MM.1S (cell line): ENCODE measurements at regions not wholly inside any gene's neighbourhood (a gene's known extent, or its start where the extent isn't known, plus 50 kb on each side); places are given as distances from the start of the nearest gene placed in this dataset.

Source experiments
- DNase-seq: peaks from one replicate; pipeline ENCODE4 v3.0.0-alpha.2; 2015
- H2AFZ ChIP-seq: fragments of 300-600 bp; sonication (generic); 2 replicates; pipeline ENCODE4 v1.6.0; 2016; ENCODE audit warnings: antibody characterized with exemption, low read length
- H3F3A ChIP-seq: fragments of 300-600 bp; sonication (generic); 2 replicates; pipeline ENCODE4 v1.6.1; 2016; ENCODE audit warnings: mild to moderate bottlenecking, antibody characterized with exemption, low read length, moderate library complexity, mixed read lengths; ENCODE audit not compliant: insufficient read depth
- H3K27ac ChIP-seq: fragments of 300-600 bp; sonication (generic); 2 replicates; pipeline ENCODE4 v1.5.1; 2016; ENCODE audit warnings: mild to moderate bottlenecking, low read length
- H3K27me3 ChIP-seq: fragments of 300-600 bp; sonication (generic); replicated peaks from 2 replicates; pipeline ENCODE4 v1.6.0; 2016; ENCODE audit warnings: low read length; ENCODE audit not compliant: insufficient read depth
- H3K36me3 ChIP-seq: fragments of 300-600 bp; sonication (generic); replicated peaks from 2 replicates; pipeline ENCODE4 v1.6.1; 2016; ENCODE audit warnings: mild to moderate bottlenecking, low read length, mixed read lengths; ENCODE audit not compliant: insufficient read depth
- H3K4me1 ChIP-seq: fragments of 300-600 bp; sonication (generic); 2 replicates; pipeline ENCODE4 v1.6.1; 2016; ENCODE audit warnings: low read length, mixed read lengths
- H3K4me2 ChIP-seq: fragments of 300-600 bp; sonication (generic); 2 replicates; pipeline ENCODE4 v1.6.0; 2016; ENCODE audit warnings: low read depth, low read length
- H3K4me3 ChIP-seq: fragments of 300-600 bp; sonication (generic); 2 replicates; pipeline ENCODE4 v1.5.1; 2016; ENCODE audit warnings: low read length, mixed read lengths
- H3K79me2 ChIP-seq: fragments of 300-600 bp; sonication (generic); 2 replicates; pipeline ENCODE4 v1.6.1; 2016; ENCODE audit warnings: mixed run types, low read length, mixed read lengths
- H3K9ac ChIP-seq: fragments of 300-600 bp; sonication (generic); 2 replicates; pipeline ENCODE4 v1.6.1; 2016; ENCODE audit warnings: low read length, mixed read lengths
- H3K9me2 ChIP-seq: fragments of 300-600 bp; sonication (generic); replicated peaks from 2 replicates; pipeline ENCODE4 v1.6.1; 2016; ENCODE audit warnings: mild to moderate bottlenecking, low read length, mixed read lengths; ENCODE audit not compliant: insufficient read depth
- H3K9me3 ChIP-seq: fragments of 300-600 bp; sonication (generic); replicated peaks from 2 replicates; pipeline ENCODE4 v1.6.1; 2016; ENCODE audit warnings: mild to moderate bottlenecking, low read length, mixed read lengths; ENCODE audit not compliant: insufficient read depth
- H4K20me1 ChIP-seq: fragments of 300-600 bp; sonication (generic); 2 replicates; pipeline ENCODE4 v1.6.1; 2016; ENCODE audit warnings: mild to moderate bottlenecking, low read length, moderate library complexity, mixed read lengths; ENCODE audit not compliant: insufficient read depth
- CTCF ChIP-seq: fragments of 300-600 bp; sonication (generic); IDR thresholded peaks from 2 replicates; pipeline ENCODE4 v1.5.1; 2016; ENCODE audit warnings: antibody characterized with exemption, low read length, mixed read lengths
- EZH2 ChIP-seq: fragments of 300-600 bp; sonication (generic); optimal IDR thresholded peaks from 2 replicates; pipeline ENCODE3; 2017; ENCODE audit warnings: low read depth, mild to moderate bottlenecking, antibody characterized with exemption, low read length, mixed read lengths
- EZH2phosphoT487 ChIP-seq: fragments of 300-600 bp; sonication (generic); IDR thresholded peaks from 2 replicates; pipeline ENCODE4 v1.6.1; 2018; ENCODE audit warnings: antibody characterized with exemption, low read length

GRCh38 chr5:147015405-147015804 is 136.8 kb upstream of the PPP2R2B start:
- Histone ChIP-seq H3F3A (no peaks in the 10 kb centered on the region), H3K27ac (no peak overlapping the region), H3K4me2 (no peak overlapping the region), H3K9me2 (no peaks in the 10 kb centered on the region), H4K20me1 (no peaks in the 10 kb centered on the region), H3K4me1 (no peaks in the 10 kb centered on the region), H3K9me3 (no peaks in the 10 kb centered on the region), H3K4me3 (no peak overlapping the region), H3K9ac (no peak overlapping the region), H2AFZ (no peak overlapping the region), H3K36me3 (no peaks in the 10 kb centered on the region), H3K27me3 (no peaks in the 10 kb centered on the region), H3K79me2 (no peaks in the 10 kb centered on the region)
- TF ChIP-seq EZH2phosphoT487 (no peak), EZH2 (no peak), CTCF (no peak)
- no peak for DNase-seq

GRCh38 chr5:147017191-147017590 is 138.6 kb upstream of the PPP2R2B start:
- H3K4me3 ChIP-seq, result no peak overlapping the region
- H3K9me3 ChIP-seq, result no peaks in the 10 kb centered on the region
- H3K36me3 ChIP-seq, result no peaks in the 10 kb centered on the region
- H3K4me2 ChIP-seq, result no peak overlapping the region
- no peak overlapping the region for H3K9ac ChIP-seq
- no peak overlapping the region for H3K27ac ChIP-seq
- H3K79me2 ChIP-seq, result no peaks in the 10 kb centered on the region
- H3F3A ChIP-seq, result no peaks in the 10 kb centered on the region
- no peaks in the 10 kb centered on the region for H4K20me1 ChIP-seq
- H3K4me1 ChIP-seq, result no peaks in the 10 kb centered on the region
- H2AFZ ChIP-seq, result no peak overlapping the region
- no peaks in the 10 kb centered on the region for H3K27me3 ChIP-seq
- no peaks in the 10 kb centered on the region for H3K9me2 ChIP-seq
- DNase-seq, result no peak
- TF ChIP-seq EZH2phosphoT487 (no peak), CTCF (no peak), EZH2 (no peak)

- Histone ChIP-seq H3F3A (no peaks in the 10 kb centered on the region), H2AFZ (no peak overlapping the region), H4K20me1 (no peaks in the 10 kb centered on the region), H3K36me3 (no peaks in the 10 kb centered on the region), H3K9me2 (no peaks in the 10 kb centered on the region), H3K9me3 (no peaks in the 10 kb centered on the region), H3K4me1 (no peaks in the 10 kb centered on the region), H3K79me2 (no peaks in the 10 kb centered on the region), H3K27me3 (no peaks in the 10 kb centered on the region), H3K27ac (no peak overlapping the region), H3K4me2 (no peak overlapping the region), H3K4me3 (no peak overlapping the region), H3K9ac (no peak overlapping the region)
- TF ChIP-seq EZH2phosphoT487 (no peak), EZH2 (no peak), CTCF (no peak)
- DNase-seq, result no peak
Observed at GRCh38 chr5:147017621-147018020, 139.1 kb upstream of the PPP2R2B start.
